Parathyroid adenoma (tissue), 2 donors: ENCODE measurements at regions not wholly inside any gene's neighbourhood (a gene's known extent, or its start where the extent isn't known, plus 50 kb on each side); places are given as distances from the start of the nearest gene placed in this dataset.

Experiments
- H2AFZ ChIP-seq: fragments of 300-600 bp; sonication (generic); one replicate; pipeline ENCODE4 v1.7.0; 2017; ENCODE audit warnings: antibody characterized with exemption, mild to moderate bottlenecking
- H3K27ac ChIP-seq: fragments of 300-600 bp; sonication (generic); one replicate; pipeline ENCODE4 v1.7.0; 2017
- H3K27me3 ChIP-seq: fragments of 300-600 bp; sonication (generic); one replicate; pipeline ENCODE4 v1.7.0; 2017; ENCODE audit warnings: low read length; ENCODE audit not compliant: control insufficient read depth, insufficient read depth
- H3K36me3 ChIP-seq: fragments of 300-600 bp; sonication (generic); one replicate; pipeline ENCODE4 v1.7.0; 2017; ENCODE audit warnings: low read length; ENCODE audit not compliant: control insufficient read depth, insufficient read depth
- H3K4me1 ChIP-seq: fragments of 300-600 bp; sonication (generic); one replicate; pipeline ENCODE4 v1.7.0; 2017; ENCODE audit warnings: control low read depth
- H3K4me2 ChIP-seq: fragments of 300-600 bp; sonication (generic); one replicate; pipeline ENCODE4 v1.7.0; 2017; ENCODE audit warnings: low read length
- H3K4me3 ChIP-seq: fragments of 300-600 bp; sonication (generic); one replicate; pipeline ENCODE4 v1.7.0; 2017; ENCODE audit warnings: low read depth, low read length
- H3K79me2 ChIP-seq: fragments of 300-600 bp; sonication (generic); one replicate; pipeline ENCODE4 v1.7.0; 2017; ENCODE audit warnings: control low read depth
- H3K9ac ChIP-seq: fragments of 300-600 bp; sonication (generic); one replicate; pipeline ENCODE4 v1.7.0; 2017; ENCODE audit warnings: mild to moderate bottlenecking
- H3K9me3 ChIP-seq: fragments of 300-600 bp; sonication (generic); one replicate; pipeline ENCODE4 v1.7.0; 2017; ENCODE audit warnings: low read length; ENCODE audit not compliant: control insufficient read depth
- TF ChIP-seq, protein P1 (sequence below): fragments of 300-600 bp; sonication (generic); IDR thresholded peaks from one replicate; pipeline ENCODE4 v1.7.0; 2017; ENCODE audit warnings: antibody characterized with exemption, mild to moderate bottlenecking
- donor health status: primary hyperparathyroidism.

DNA sequence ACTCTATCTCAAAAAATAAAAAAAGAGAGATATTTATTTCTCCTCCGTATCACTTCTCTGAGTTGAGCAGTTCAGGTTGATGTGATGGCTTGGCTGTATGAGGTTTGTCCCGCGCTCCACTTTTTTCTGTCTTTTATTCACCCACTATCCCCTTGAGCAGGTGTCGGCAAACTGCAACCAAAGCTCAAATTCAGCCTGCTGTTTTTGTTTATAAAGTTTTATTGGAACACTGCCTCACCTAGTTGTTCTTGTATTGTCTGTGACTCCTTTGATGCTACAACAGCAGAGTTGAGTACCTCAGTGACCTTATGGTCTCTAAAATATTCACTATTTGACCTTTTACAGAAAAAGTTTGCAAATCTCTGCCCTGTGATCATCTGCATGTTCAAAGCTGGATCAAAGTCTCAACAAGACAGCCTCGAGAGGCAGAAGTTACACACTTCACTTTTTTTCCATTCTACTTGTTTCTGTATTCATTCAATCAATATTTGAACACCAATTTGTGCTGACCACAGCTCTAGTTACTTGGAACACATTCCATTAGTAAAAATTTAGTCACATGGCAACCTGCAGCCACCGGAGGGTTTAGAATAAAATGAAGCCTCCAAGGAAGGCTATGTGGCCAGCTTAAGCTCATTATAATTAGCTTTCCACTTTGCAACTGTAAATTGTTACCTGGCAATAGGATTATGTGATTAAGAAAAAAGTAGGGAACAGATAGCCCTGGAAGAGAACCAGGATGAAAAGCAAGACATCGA lies 945.8 kb downstream of the KCNJ2 start:
- Histone ChIP-seq H3K4me2 (no peak overlapping the region), H3K27ac (no peak overlapping the region), H3K4me1 (no peaks in the 10 kb centered on the region), H3K4me3 (no peak overlapping the region), H3K9ac (no peak overlapping the region), H3K36me3 (no peaks in the 10 kb centered on the region), H3K27me3 (no peaks in the 10 kb centered on the region), H3K9me3 (no peaks in the 10 kb centered on the region), H2AFZ (no peak overlapping the region), H3K79me2 (no peaks in the 10 kb centered on the region)
- TF ChIP-seq, protein P1, sequence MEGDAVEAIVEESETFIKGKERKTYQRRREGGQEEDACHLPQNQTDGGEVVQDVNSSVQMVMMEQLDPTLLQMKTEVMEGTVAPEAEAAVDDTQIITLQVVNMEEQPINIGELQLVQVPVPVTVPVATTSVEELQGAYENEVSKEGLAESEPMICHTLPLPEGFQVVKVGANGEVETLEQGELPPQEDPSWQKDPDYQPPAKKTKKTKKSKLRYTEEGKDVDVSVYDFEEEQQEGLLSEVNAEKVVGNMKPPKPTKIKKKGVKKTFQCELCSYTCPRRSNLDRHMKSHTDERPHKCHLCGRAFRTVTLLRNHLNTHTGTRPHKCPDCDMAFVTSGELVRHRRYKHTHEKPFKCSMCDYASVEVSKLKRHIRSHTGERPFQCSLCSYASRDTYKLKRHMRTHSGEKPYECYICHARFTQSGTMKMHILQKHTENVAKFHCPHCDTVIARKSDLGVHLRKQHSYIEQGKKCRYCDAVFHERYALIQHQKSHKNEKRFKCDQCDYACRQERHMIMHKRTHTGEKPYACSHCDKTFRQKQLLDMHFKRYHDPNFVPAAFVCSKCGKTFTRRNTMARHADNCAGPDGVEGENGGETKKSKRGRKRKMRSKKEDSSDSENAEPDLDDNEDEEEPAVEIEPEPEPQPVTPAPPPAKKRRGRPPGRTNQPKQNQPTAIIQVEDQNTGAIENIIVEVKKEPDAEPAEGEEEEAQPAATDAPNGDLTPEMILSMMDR = no peak

DNA sequence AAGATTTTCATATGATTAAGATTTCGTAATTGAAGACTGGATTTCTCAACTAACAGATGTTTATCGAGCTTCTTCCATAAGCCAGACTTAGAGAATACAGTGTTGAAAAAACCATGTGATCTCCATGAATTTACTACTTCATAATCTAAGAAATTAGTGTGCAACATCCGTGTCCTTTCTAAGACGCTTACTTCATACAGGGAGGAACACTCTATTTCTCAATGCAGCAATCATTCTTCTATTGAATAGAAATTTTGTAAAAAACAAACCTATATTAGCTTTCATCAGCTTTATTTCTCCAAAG lies 946.3 kb downstream of the KCNJ2 start:
- Histone ChIP-seq H3K4me2 (no peak overlapping the region), H3K27me3 (no peaks in the 10 kb centered on the region), H3K79me2 (no peaks in the 10 kb centered on the region), H2AFZ (no peak overlapping the region), H3K4me3 (no peak overlapping the region), H3K9ac (no peak overlapping the region), H3K36me3 (no peaks in the 10 kb centered on the region), H3K27ac (no peak overlapping the region), H3K4me1 (no peaks in the 10 kb centered on the region), H3K9me3 (no peaks in the 10 kb centered on the region)
- TF ChIP-seq, protein P1 = no peak

DNA sequence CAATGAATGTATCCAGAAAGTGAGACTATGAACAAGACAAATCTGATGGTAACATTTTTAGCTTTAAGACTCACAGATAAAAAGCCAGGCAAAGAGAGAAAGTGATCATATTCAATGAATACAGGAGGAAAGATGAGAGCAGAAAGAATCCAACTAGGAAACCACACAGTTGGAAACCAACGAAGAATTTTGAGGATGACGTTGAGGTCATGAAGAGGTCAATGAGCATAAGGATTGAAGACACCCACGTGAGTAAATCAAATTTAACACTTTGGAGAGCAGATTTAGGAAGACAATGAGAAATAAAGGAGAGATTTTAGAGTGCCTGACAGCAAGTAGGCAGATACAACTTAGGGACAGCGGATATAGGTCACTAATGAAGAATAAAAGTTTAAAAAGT lies 948.1 kb downstream of the KCNJ2 start:
- Histone ChIP-seq H3K4me1 (no peaks in the 10 kb centered on the region), H3K9me3 (no peaks in the 10 kb centered on the region), H2AFZ (no peak overlapping the region), H3K27ac (no peak overlapping the region), H3K79me2 (no peaks in the 10 kb centered on the region), H3K27me3 (no peaks in the 10 kb centered on the region), H3K4me2 (no peak overlapping the region), H3K4me3 (no peak overlapping the region), H3K36me3 (no peaks in the 10 kb centered on the region), H3K9ac (no peak overlapping the region)
- TF ChIP-seq, protein P1 = no peak

DNA sequence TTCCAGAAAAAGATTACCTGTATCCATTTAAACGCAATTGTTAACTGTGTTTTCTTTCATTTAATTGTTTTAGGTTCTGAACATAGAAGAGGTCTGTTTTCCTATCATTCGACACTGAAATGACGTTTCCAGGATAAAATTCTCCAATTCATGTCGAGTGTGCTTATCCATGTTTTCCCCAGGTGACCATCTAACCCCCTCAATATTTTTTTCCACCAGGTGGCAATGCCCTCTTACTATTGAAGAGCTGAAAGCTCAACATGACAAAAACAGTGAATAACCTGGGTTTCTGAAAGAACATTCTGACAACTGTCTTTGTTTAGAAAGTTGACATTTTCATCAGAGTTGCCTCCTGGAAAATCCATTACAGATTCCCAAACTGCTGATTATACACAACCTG lies 948.7 kb downstream of the KCNJ2 start:
- H3K36me3 ChIP-seq = no peaks in the 10 kb centered on the region
- H3K4me2 ChIP-seq = no peak overlapping the region
- H3K4me3 ChIP-seq = no peak overlapping the region
- H3K9ac ChIP-seq = no peak overlapping the region
- no peaks in the 10 kb centered on the region for H3K27me3 ChIP-seq
- no peaks in the 10 kb centered on the region for H3K9me3 ChIP-seq
- H2AFZ ChIP-seq = no peak overlapping the region
- H3K79me2 ChIP-seq = no peaks in the 10 kb centered on the region
- no peak overlapping the region for H3K27ac ChIP-seq
- TF ChIP-seq, protein P1 = peak; percentile 9
- no peaks in the 10 kb centered on the region for H3K4me1 ChIP-seq

DNA sequence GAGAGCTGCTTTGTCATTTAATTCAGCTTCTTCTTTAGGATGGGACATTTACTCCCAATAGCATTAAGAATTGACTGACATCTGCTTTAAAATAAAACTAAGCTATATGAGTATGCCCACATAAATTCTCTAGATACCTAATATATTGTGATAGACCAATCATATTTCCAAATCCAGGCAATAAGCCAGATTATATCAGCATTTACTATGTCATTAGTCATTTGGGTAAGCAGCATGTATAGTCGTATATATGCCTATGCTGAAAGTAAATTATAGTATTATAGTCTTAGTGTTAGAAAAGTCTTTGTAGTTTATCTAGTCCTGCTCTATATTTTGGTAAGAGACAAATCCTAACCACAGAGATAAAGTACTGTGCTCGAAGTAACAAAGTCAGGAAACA lies 958.1 kb downstream of the KCNJ2 start:
- H3K27ac ChIP-seq = no peak overlapping the region
- no peaks in the 10 kb centered on the region for H3K79me2 ChIP-seq
- no peaks in the 10 kb centered on the region for H3K36me3 ChIP-seq
- no peaks in the 10 kb centered on the region for H3K9me3 ChIP-seq
- no peak overlapping the region for H3K4me2 ChIP-seq
- no peak overlapping the region for H3K9ac ChIP-seq
- no peaks in the 10 kb centered on the region for H3K4me1 ChIP-seq
- TF ChIP-seq, protein P1 = no peak
- no peaks in the 10 kb centered on the region for H3K27me3 ChIP-seq
- no peak overlapping the region for H2AFZ ChIP-seq
- no peak overlapping the region for H3K4me3 ChIP-seq
